Muscle of leg (tissue), 3 donors: ENCODE measurements at regions not wholly inside any gene's neighbourhood (a gene's known extent, or its start where the extent isn't known, plus 50 kb on each side); places are given as distances from the start of the nearest gene placed in this dataset.

Experiments
- DNase-seq: peaks from one replicate; pipeline ENCODE4 v3.0.0; 2013
- H3K27ac ChIP-seq: one replicate; pipeline ENCODE4 v1.5.1; 2013; ENCODE audit warnings: mild to moderate bottlenecking, low read length, control low read depth
- H3K27me3 ChIP-seq: one replicate; pipeline ENCODE4 v1.6.1; 2013; ENCODE audit warnings: low read length; ENCODE audit not compliant: control insufficient read depth, insufficient read depth
- H3K36me3 ChIP-seq: one replicate; pipeline ENCODE4 v1.6.1; 2013; ENCODE audit warnings: low read length; ENCODE audit not compliant: control insufficient read depth, insufficient read depth
- H3K4me1 ChIP-seq: one replicate; pipeline ENCODE4 v1.6.1; 2013; ENCODE audit warnings: low read length; ENCODE audit not compliant: control insufficient read depth, insufficient read depth
- H3K4me3 ChIP-seq: one replicate; pipeline ENCODE4 v1.5.1; 2013; ENCODE audit warnings: low read length, control low read depth
- H3K9me3 ChIP-seq: replicated peaks from 2 replicates; pipeline ENCODE4 v1.6.1; 2013; ENCODE audit warnings: low read depth, low read length; ENCODE audit not compliant: control insufficient read depth
- WGBS: methylation state at CpG from one replicate; pipeline ENCODE4 v1.1.5; 2013; ENCODE audit warnings: missing lambda C conversion rate; ENCODE audit not compliant: insufficient coverage; 5-methylcytosine and 5-hydroxymethylcytosine counted together

GRCh38 chr9:118631956-118632355 is 737.3 kb downstream of the BRINP1 start:
- Histone ChIP-seq H3K27ac (no peak overlapping the region), H3K36me3 (no peaks in the 10 kb centered on the region), H3K27me3 (no peaks in the 10 kb centered on the region), H3K4me3 (no peak overlapping the region), H3K9me3 (peaks cover 16% of the 10 kb centered on the region), H3K4me1 (no peaks in the 10 kb centered on the region)
- WGBS: 33% methylated on average over 1 of the region's 4 CpGs
- no peak for DNase-seq

GRCh38 chr9:118635416-118635815 is 733.8 kb downstream of the BRINP1 start:
- no peak overlapping the region for H3K4me3 ChIP-seq
- H3K36me3 ChIP-seq: no peaks in the 10 kb centered on the region
- DNase-seq: no peak
- H3K4me1 ChIP-seq: no peaks in the 10 kb centered on the region
- 27% methylated on average over 2 of the region's 3 CpGs for WGBS
- H3K27me3 ChIP-seq: no peaks in the 10 kb centered on the region
- H3K9me3 ChIP-seq: peaks cover 16% of the 10 kb centered on the region
- no peak overlapping the region for H3K27ac ChIP-seq

GRCh38 chr9:118637681-118638080 is 731.6 kb downstream of the BRINP1 start:
- WGBS: no CpG with 5 or more reads among the region's 2 CpGs

DNA sequence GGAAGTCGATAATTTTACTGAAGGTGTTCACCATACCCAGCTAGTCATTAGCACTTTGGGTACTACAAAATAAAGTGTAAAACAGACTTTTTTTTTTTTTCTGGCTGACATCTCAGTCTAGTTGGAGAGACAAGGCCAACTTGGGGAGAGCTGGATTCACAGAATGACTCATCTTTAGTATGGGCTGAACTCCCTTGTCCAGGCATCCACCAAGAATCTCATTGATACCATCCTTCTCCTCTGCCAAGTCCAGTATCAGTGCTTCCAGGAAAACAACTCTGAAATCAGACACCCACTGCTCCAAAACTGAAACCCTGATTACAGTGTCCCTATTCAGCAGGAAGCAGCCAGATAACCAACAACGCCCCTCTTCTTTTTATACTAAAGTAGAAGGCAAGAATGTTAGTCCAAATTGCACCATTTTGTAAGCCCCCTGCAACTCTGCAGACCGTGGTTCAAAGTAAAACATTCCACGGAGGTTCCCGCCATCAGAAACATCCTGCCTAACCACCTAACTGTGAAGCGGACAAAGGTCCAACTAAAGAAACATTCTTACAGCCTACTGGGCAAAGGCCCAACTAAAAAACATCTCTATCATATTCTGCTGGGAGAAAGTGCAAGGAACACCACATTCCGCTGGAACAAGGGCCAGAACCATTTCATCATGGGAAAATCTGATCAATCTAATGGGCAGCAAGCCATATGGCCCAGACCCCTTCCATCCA is 728.2 kb downstream of the BRINP1 start:
- no peak for DNase-seq
- Histone ChIP-seq H3K27ac (no peak overlapping the region), H3K4me1 (no peaks in the 10 kb centered on the region), H3K4me3 (no peak overlapping the region), H3K9me3 (peaks cover 5% of the 10 kb centered on the region), H3K36me3 (no peaks in the 10 kb centered on the region), H3K27me3 (no peaks in the 10 kb centered on the region)
- 57% methylated on average over 3 of the region's 7 CpGs for WGBS

More at GRCh38 chr9:118637681-118638080, 731.6 kb downstream of the BRINP1 start:
- H3K36me3 ChIP-seq: no peaks in the 10 kb centered on the region
- H3K4me3 ChIP-seq: no peak overlapping the region
- DNase-seq: no peak
- H3K27ac ChIP-seq: no peak overlapping the region
- H3K9me3 ChIP-seq: peaks cover 12% of the 10 kb centered on the region
- H3K27me3 ChIP-seq: no peaks in the 10 kb centered on the region
- no peaks in the 10 kb centered on the region for H3K4me1 ChIP-seq

- Histone ChIP-seq H3K4me3 (no peak overlapping the region), H3K27me3 (no peaks in the 10 kb centered on the region), H3K27ac (no peak overlapping the region), H3K9me3 (peaks cover 7% of the 10 kb centered on the region), H3K36me3 (no peaks in the 10 kb centered on the region), H3K4me1 (no peaks in the 10 kb centered on the region)
- 33% methylated on average over 1 of the region's 2 CpGs for WGBS
- peak; percentile 3 for DNase-seq
These were observed 726.1 kb downstream of the BRINP1 start for GRCh38 chr9:118643118-118643517.

- H3K27ac ChIP-seq: no peak overlapping the region
- peaks cover 5% of the 10 kb centered on the region for H3K9me3 ChIP-seq
- no peaks in the 10 kb centered on the region for H3K27me3 ChIP-seq
- DNase-seq: no peak
- H3K36me3 ChIP-seq: no peaks in the 10 kb centered on the region
- H3K4me1 ChIP-seq: no peaks in the 10 kb centered on the region
- H3K4me3 ChIP-seq: no peak overlapping the region
- no CpG with 5 or more reads among the region's 1 CpG for WGBS
These were observed 725.2 kb downstream of the BRINP1 start for GRCh38 chr9:118644066-118644465.

GRCh38 chr9:118647331-118647730 is 721.9 kb downstream of the BRINP1 start:
- Histone ChIP-seq H3K9me3 (peaks cover 2% of the 10 kb centered on the region), H3K4me3 (no peak overlapping the region), H3K27me3 (no peaks in the 10 kb centered on the region), H3K27ac (no peak overlapping the region), H3K36me3 (no peaks in the 10 kb centered on the region), H3K4me1 (no peaks in the 10 kb centered on the region)
- no CpG with 5 or more reads among the region's 1 CpG for WGBS
- no peak for DNase-seq

- Histone ChIP-seq H3K27me3 (no peaks in the 10 kb centered on the region), H3K36me3 (no peaks in the 10 kb centered on the region), H3K4me3 (no peak overlapping the region), H3K9me3 (peaks cover 2% of the 10 kb centered on the region), H3K27ac (no peak overlapping the region), H3K4me1 (no peaks in the 10 kb centered on the region)
- no peak for DNase-seq
These were observed 718.8 kb downstream of the BRINP1 start for GRCh38 chr9:118650417-118650816.

DNA sequence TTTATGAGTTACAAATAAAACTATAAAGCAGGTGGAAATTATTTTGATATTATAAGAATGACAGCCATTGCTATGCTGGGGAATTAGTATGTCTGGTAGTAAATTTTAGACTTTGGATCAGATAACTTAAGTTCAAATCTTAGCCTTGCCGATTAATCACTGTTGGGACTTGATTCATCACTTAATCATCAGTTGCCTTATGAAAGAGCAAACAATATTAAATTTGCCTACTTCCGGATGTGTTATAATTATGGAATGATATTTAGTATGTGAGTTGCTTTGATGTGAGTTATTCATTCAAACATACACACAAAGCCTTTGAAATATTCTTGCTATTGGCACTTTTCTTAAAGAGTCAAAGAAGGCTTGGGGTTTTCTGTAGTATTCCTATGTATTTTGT is 717.7 kb downstream of the BRINP1 start:
- Histone ChIP-seq H3K4me3 (no peak overlapping the region), H3K36me3 (no peaks in the 10 kb centered on the region), H3K27me3 (no peaks in the 10 kb centered on the region), H3K27ac (no peak overlapping the region), H3K9me3 (peaks cover 2% of the 10 kb centered on the region), H3K4me1 (no peaks in the 10 kb centered on the region)
- DNase-seq: no peak
- WGBS: no CpG with 5 or more reads among the region's 2 CpGs

DNA sequence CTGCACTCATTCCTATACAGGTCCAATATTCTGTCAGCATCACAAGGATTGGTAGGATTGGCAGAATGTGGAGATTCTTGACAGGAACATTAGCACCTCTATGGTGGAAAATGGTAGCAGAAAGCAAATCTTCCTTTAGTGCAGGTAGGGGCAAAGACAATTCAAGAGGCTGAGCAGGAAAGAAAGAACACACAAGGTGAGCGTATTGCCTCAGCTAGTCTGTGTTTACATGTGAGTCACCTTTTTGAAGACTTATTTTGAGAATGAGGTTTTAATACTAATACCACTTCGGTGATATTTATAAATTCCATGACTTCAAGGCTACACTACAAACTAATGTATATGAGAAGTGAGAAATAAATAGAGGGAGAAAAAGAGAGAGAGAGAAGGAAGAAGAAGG is 717.0 kb downstream of the BRINP1 start:
- H3K36me3 ChIP-seq: no peaks in the 10 kb centered on the region
- no peak for DNase-seq
- no peaks in the 10 kb centered on the region for H3K27me3 ChIP-seq
- H3K4me3 ChIP-seq: no peak overlapping the region
- no peaks in the 10 kb centered on the region for H3K4me1 ChIP-seq
- H3K27ac ChIP-seq: no peak overlapping the region
- WGBS: no CpG with 5 or more reads among the region's 2 CpGs
- no peaks in the 10 kb centered on the region for H3K9me3 ChIP-seq

DNA sequence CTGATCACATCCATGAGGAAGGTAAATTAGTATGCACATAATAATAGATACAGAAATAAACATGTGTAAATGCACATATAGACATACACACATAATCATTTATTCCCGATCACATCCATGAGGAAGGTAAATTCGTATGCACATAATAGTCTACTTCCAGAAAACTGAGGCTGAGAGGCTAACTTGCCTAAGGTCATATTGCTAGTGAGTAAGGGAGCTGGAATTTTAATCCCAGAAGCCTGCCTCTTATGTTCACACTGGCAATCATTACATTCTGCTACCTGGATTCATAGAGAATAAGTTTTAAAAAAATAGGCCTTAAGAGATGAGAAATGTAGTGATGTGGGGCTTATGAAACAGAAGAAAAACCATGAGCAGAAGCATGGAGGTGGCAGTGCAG is 716.3 kb downstream of the BRINP1 start:
- Histone ChIP-seq H3K4me3 (no peak overlapping the region), H3K4me1 (no peaks in the 10 kb centered on the region), H3K36me3 (no peaks in the 10 kb centered on the region), H3K9me3 (no peaks in the 10 kb centered on the region), H3K27ac (no peak overlapping the region), H3K27me3 (no peaks in the 10 kb centered on the region)
- DNase-seq: no peak
- no CpG with 5 or more reads among the region's 2 CpGs for WGBS
